ENCODE measurements at regions not wholly inside any gene's neighbourhood (a gene's known extent, or its start where the extent isn't known, plus 50 kb on each side); places are given as distances from the start of the nearest gene placed in this dataset.

DNA sequence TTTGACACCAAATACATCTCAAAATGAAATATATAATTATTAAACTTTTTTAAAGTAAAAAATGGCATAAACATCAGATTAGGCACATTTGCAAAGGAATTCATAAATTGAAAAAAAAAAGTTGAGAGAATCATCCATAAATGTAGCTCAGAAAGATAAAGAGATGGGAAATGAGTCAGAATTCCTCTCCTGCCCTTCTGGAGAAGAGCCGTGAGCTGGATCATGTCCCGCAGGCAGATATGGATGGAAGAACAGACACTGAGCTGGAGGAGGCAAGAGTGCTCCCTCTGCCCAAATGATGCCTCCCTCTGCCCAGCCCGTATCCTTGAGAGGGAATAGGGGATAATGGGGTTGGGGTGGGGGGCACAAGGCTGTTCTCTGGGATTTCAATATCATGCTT is 190.9 kb downstream of the TFCP2L1 start:
- no peak for TF ChIP-seq POLR2A (IDR thresholded peaks at IDR 0.05)
- TF ChIP-seq, protein P1, sequence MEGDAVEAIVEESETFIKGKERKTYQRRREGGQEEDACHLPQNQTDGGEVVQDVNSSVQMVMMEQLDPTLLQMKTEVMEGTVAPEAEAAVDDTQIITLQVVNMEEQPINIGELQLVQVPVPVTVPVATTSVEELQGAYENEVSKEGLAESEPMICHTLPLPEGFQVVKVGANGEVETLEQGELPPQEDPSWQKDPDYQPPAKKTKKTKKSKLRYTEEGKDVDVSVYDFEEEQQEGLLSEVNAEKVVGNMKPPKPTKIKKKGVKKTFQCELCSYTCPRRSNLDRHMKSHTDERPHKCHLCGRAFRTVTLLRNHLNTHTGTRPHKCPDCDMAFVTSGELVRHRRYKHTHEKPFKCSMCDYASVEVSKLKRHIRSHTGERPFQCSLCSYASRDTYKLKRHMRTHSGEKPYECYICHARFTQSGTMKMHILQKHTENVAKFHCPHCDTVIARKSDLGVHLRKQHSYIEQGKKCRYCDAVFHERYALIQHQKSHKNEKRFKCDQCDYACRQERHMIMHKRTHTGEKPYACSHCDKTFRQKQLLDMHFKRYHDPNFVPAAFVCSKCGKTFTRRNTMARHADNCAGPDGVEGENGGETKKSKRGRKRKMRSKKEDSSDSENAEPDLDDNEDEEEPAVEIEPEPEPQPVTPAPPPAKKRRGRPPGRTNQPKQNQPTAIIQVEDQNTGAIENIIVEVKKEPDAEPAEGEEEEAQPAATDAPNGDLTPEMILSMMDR (IDR thresholded peaks at IDR 0.05): no peak
